HEK293 (cell line): ENCODE measurements at regions not wholly inside any gene's neighbourhood (a gene's known extent, or its start where the extent isn't known, plus 50 kb on each side); places are given as distances from the start of the nearest gene placed in this dataset.

ENCODE experiments used
- CTCF ChIP-seq: fragments of 450-650 bp; formaldehyde crosslinking; IDR thresholded peaks from 2 replicates; pipeline ENCODE4 v1.5.1; 2016; ENCODE audit warnings: missing biosample characterization, missing genetic modification characterization
- HIC1 ChIP-seq: fragments of 450-650 bp; formaldehyde crosslinking; IDR thresholded peaks from 2 replicates; pipeline ENCODE4 v1.5.1; 2016; ENCODE audit warnings: missing biosample characterization, missing genetic modification characterization
- TCF7L2 ChIP-seq: IDR thresholded peaks from 2 replicates; pipeline ENCODE4 v1.6.1; 2011; ENCODE audit warnings: low read depth, mild to moderate bottlenecking, inconsistent platforms, low read length, moderate library complexity, borderline replicate concordance
- YY1 ChIP-seq: fragments of 450-650 bp; formaldehyde crosslinking; IDR thresholded peaks from 2 replicates; pipeline ENCODE4 v1.5.1; 2018; ENCODE audit warnings: missing biosample characterization, missing genetic modification characterization
- ZBTB21 ChIP-seq: fragments of 450-650 bp; formaldehyde crosslinking; IDR thresholded peaks from 2 replicates; pipeline ENCODE4 v1.5.1; 2017; ENCODE audit warnings: missing biosample characterization, missing genetic modification characterization
- ZNF10 ChIP-seq: fragments of 450-650 bp; formaldehyde crosslinking; IDR thresholded peaks from 2 replicates; pipeline ENCODE4 v1.5.1; 2017; ENCODE audit warnings: missing biosample characterization, missing genetic modification characterization
- ZNF157 ChIP-seq: fragments of 450-650 bp; formaldehyde crosslinking; IDR thresholded peaks from 2 replicates; pipeline ENCODE4 v1.5.1; 2016; ENCODE audit warnings: missing biosample characterization, missing genetic modification characterization
- ZNF2 ChIP-seq: fragments of 450-650 bp; formaldehyde crosslinking; IDR thresholded peaks from 2 replicates; pipeline ENCODE4 v1.5.1; 2016; ENCODE audit warnings: missing biosample characterization, missing genetic modification characterization
- ZNF274 ChIP-seq, 2 experiments: fragments of 200-500 bp in 1 of 2; fragments of 450-650 bp in 1 of 2; sonication (Bioruptor generic) in 1 of 2; formaldehyde crosslinking in 1 of 2; IDR thresholded peaks; 2 replicates each; pipeline versions ENCODE4 v1.5.1 to v1.6.1; 2014 to 2016; ENCODE audit warnings: borderline replicate concordance in 1 of 2, inconsistent platforms in 1 of 2, low read length in 1 of 2, missing biosample characterization in 1 of 2, missing genetic modification characterization in 1 of 2
- ZNF311 ChIP-seq: fragments of 450-650 bp; formaldehyde crosslinking; IDR thresholded peaks from 2 replicates; pipeline ENCODE4 v1.5.1; 2017; ENCODE audit warnings: missing biosample characterization, missing genetic modification characterization, borderline replicate concordance
- ZNF521 ChIP-seq: fragments of 450-650 bp; formaldehyde crosslinking; IDR thresholded peaks from 2 replicates; pipeline ENCODE4 v1.5.1; 2017; ENCODE audit warnings: missing biosample characterization, mild to moderate bottlenecking, missing genetic modification characterization

GRCh38 chr4:91734682-91735081, 569.1 kb upstream of the GRID2 start:
- no peak for TF ChIP-seq ZNF521 (tag by site-specific recombination)
- TF ChIP-seq ZNF157 (tag by site-specific recombination) = no peak
- no peak for TF ChIP-seq CTCF (tag by site-specific recombination)
- TF ChIP-seq ZNF10 (tag by site-specific recombination) = no peak
- no peak for TF ChIP-seq ZNF2 (tag by site-specific recombination)
- no peak for TF ChIP-seq TCF7L2
- no peak for TF ChIP-seq ZNF311 (tag by site-specific recombination)
- TF ChIP-seq YY1 (tag by site-specific recombination) = no peak
- TF ChIP-seq ZNF274 (IDR thresholded peaks at IDR 0.05; ENCODE audit: low read length) = no peak
- TF ChIP-seq ZNF274 (tag by site-specific recombination; IDR thresholded peaks at IDR 0.05; ENCODE audit: borderline replicate concordance) = no peak
- no peak for TF ChIP-seq ZBTB21
- TF ChIP-seq HIC1 (tag by site-specific recombination) = no peak
